ENCODE measurements at regions not wholly inside any gene's neighbourhood (a gene's known extent, or its start where the extent isn't known, plus 50 kb on each side); places are given as distances from the start of the nearest gene placed in this dataset.
"Not testable (repeated sequence)": the region's sequence is repeated elsewhere in the genome, so short reads cannot be mapped to it uniquely, and the experiment has no call there.

- no peak overlapping the region for H3K27ac ChIP-seq
- TF ChIP-seq, protein P1, sequence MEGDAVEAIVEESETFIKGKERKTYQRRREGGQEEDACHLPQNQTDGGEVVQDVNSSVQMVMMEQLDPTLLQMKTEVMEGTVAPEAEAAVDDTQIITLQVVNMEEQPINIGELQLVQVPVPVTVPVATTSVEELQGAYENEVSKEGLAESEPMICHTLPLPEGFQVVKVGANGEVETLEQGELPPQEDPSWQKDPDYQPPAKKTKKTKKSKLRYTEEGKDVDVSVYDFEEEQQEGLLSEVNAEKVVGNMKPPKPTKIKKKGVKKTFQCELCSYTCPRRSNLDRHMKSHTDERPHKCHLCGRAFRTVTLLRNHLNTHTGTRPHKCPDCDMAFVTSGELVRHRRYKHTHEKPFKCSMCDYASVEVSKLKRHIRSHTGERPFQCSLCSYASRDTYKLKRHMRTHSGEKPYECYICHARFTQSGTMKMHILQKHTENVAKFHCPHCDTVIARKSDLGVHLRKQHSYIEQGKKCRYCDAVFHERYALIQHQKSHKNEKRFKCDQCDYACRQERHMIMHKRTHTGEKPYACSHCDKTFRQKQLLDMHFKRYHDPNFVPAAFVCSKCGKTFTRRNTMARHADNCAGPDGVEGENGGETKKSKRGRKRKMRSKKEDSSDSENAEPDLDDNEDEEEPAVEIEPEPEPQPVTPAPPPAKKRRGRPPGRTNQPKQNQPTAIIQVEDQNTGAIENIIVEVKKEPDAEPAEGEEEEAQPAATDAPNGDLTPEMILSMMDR (IDR thresholded peaks at IDR 0.05) = no peak
- TF ChIP-seq ZFX (IDR thresholded peaks at IDR 0.05; ENCODE audit: borderline replicate concordance) = no peak
These were observed 1140.2 kb downstream of the HACE1 start for GRCh38 chr6:103719545-103719944.

DNA sequence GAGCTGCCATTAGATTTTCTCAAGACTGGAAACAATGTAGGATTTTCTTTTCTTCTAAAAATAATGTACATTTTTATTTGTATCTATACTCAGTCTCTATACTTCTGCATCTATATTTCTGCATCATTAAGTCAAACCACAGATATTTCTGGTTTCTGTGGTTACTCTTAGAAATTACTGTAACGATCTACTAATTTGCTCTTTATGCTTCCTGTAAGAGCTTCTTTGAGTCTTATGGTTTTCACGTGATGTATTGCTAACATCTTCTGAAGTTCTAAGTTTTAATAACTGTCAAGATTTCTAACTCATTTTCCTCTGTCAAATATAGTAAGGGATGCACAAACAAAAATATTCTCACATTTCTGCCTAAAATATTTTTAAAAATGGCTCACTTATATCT is 1144.5 kb downstream of the HACE1 start:
- H3K27ac ChIP-seq = no peak overlapping the region

DNA sequence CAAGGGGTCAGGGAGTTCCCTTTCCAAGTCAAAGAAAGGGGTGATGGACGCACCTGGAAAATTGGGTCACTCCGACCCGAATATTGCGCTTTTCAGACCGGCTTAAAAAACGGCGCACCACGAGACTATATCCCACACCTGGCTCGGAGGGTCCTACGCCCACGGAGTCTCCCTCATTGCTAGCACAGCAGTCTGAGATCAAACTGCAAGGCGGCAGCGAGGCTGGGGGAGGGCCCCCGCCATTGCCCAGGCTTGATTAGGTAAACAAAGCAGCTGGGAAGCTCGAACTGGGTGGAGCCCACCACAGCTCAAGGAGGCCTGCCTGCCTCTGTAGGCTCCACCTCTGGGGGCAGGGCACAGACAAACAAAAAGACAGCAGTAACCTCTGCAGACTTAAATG is 1150.5 kb downstream of the HACE1 start:
- H3K27ac ChIP-seq = not testable (repeated sequence)

More for the DNA sequence above, 1144.5 kb downstream of the HACE1 start:
- TF ChIP-seq, protein P1 (IDR thresholded peaks at IDR 0.05) = no peak
- no peak for TF ChIP-seq ZFX (IDR thresholded peaks at IDR 0.05; ENCODE audit: borderline replicate concordance)

GRCh38 chr6:103707596-103708325 is 1152.0 kb downstream of the HACE1 start:
- H3K27ac ChIP-seq = no peak overlapping the region
- TF ChIP-seq ZFX (IDR thresholded peaks at IDR 0.05; ENCODE audit: borderline replicate concordance) = no peak
- TF ChIP-seq, protein P1 (IDR thresholded peaks at IDR 0.05) = no peak

DNA sequence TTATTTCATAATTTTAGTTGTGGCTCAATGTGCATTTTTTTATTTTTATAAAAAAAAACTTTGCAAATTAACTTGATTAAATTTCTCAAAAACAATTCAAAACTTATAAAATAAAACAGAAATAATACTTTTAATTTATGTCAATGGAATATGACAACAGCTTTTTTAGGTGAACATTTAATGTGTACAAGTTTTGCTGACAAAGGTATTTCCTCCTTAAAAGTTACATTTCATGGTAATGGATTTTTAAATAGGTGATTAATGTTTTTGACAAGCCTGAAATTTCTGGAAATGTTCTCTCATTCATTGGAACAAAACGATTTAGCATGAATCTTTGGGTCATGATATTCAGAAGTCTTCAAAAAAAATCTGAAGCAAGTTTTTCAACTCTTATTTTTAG is 1160.0 kb downstream of the HACE1 start:
- TF ChIP-seq ZFX (IDR thresholded peaks at IDR 0.05; ENCODE audit: borderline replicate concordance) = no peak
- TF ChIP-seq, protein P1 (IDR thresholded peaks at IDR 0.05) = no peak
- H3K27ac ChIP-seq = no peak overlapping the region

DNA sequence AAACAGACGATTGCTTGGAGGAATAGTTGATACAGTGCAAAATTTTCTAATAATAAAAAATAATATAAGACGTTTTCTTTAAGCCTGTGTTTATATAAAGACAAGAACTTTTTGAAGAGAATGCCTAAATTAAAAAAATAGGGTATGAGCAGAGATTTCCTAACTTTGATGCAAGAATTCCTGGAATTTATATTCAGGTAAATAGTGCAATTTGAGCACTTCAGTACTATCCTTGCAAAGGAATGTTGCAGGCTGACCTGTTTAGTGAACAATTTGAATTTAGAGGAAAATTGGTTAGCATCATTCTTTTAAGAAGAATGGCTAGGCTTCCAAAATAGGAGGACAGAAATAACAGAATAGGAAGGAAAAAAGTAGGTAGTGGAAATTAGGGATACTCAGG is 1172.3 kb downstream of the HACE1 start:
- H3K27ac ChIP-seq = no peak overlapping the region
- no peak for TF ChIP-seq ZFX (IDR thresholded peaks at IDR 0.05; ENCODE audit: borderline replicate concordance)

DNA sequence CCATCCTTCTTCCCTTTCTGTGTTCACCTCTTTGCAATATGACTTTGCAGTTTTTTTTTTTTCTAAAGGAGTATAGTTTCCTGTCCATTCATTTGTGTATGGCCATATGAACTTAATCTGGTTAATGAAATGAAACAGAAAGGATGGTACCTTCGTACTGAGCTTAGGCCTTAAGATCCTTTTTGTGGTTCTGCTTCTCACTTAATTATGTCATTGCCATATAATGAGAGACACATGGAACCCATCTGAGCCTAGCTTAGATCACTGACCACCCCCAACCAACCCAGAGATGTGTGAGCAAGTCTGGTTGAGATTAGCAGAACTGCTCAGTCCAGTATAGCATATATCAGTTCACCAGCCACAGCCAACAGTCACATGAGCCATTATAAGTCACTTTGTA is 1179.6 kb downstream of the HACE1 start:
- TF ChIP-seq ZFX (IDR thresholded peaks at IDR 0.05; ENCODE audit: borderline replicate concordance) = no peak
- TF ChIP-seq, protein P1 (IDR thresholded peaks at IDR 0.05) = no peak
- no peak overlapping the region for H3K27ac ChIP-seq

GRCh38 chr6:103677290-103677689 is 1182.4 kb downstream of the HACE1 start:
- no peak for TF ChIP-seq ZFX (IDR thresholded peaks at IDR 0.05; ENCODE audit: borderline replicate concordance)
- TF ChIP-seq, protein P1 (IDR thresholded peaks at IDR 0.05) = no peak
- no peak overlapping the region for H3K27ac ChIP-seq

All from 22Rv1 (cell line).